Suprapubic skin (tissue), 4 donors: ENCODE measurements at regions not wholly inside any gene's neighbourhood (a gene's known extent, or its start where the extent isn't known, plus 50 kb on each side); places are given as distances from the start of the nearest gene placed in this dataset.

ENCODE experiments used
- EP300 ChIP-seq: sonication (generic); formaldehyde crosslinking; IDR thresholded peaks from one replicate; pipeline ENCODE4 v1.6.1; 2017; ENCODE audit warnings: antibody characterized with exemption
- POLR2A ChIP-seq, 2 donors: fragments of 450-650 bp; IDR thresholded peaks; one replicate each; pipeline ENCODE4 v1.6.1; 2017; ENCODE audit warnings: antibody characterized with exemption in 2 of 2, mild to moderate bottlenecking in 2 of 2, moderate library complexity in 2 of 2
- POLR2AphosphoS5 ChIP-seq, 3 donors: sonication (generic); formaldehyde crosslinking; IDR thresholded peaks; one replicate each; pipeline ENCODE4 v1.6.1; 2017; ENCODE audit warnings: antibody characterized with exemption in 3 of 3
- TF ChIP-seq, protein P1 (sequence below), 2 donors: fragments of 200-600 bp in 1 of 2; fragments of 450-650 bp in 1 of 2; sonication (generic) in 1 of 2; IDR thresholded peaks; one replicate each; pipeline ENCODE4 v1.5.1; 2016 to 2019; ENCODE audit warnings: antibody characterized with exemption in 2 of 2, mild to moderate bottlenecking in 1 of 2, moderate library complexity in 1 of 2

DNA sequence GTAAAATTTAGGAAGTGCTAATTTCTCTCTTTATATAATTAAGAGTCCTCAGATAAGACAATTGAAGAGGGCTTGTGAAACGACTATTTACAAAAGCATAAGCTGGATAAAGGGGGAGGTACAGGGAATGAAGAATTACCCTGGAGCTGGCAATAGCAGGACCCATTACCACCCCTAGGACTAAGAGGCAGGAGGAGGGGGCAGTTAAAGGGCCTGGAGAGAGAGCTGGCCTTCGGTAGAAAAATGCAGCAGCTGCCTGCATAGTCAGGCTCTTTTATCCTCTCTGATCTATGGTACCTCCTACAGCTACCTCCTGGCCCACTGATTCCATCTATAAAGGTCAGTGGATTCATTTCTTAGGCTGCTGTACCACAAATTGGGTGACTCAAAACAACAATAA lies 57.7 kb upstream of the TRPC3 start:
- TF ChIP-seq POLR2A (IDR thresholded peaks at IDR 0.05) (no peak), POLR2AphosphoS5 (IDR thresholded peaks at IDR 0.05) (no peak), EP300 (no peak)
- TF ChIP-seq, protein P1, sequence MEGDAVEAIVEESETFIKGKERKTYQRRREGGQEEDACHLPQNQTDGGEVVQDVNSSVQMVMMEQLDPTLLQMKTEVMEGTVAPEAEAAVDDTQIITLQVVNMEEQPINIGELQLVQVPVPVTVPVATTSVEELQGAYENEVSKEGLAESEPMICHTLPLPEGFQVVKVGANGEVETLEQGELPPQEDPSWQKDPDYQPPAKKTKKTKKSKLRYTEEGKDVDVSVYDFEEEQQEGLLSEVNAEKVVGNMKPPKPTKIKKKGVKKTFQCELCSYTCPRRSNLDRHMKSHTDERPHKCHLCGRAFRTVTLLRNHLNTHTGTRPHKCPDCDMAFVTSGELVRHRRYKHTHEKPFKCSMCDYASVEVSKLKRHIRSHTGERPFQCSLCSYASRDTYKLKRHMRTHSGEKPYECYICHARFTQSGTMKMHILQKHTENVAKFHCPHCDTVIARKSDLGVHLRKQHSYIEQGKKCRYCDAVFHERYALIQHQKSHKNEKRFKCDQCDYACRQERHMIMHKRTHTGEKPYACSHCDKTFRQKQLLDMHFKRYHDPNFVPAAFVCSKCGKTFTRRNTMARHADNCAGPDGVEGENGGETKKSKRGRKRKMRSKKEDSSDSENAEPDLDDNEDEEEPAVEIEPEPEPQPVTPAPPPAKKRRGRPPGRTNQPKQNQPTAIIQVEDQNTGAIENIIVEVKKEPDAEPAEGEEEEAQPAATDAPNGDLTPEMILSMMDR (IDR thresholded peaks at IDR 0.05), result no peak
